HEK293 (cell line): ENCODE measurements at regions not wholly inside any gene's neighbourhood (a gene's known extent, or its start where the extent isn't known, plus 50 kb on each side); places are given as distances from the start of the nearest gene placed in this dataset.

Source experiments
- CTCF ChIA-PET: fragments of 350-600 bp; formaldehyde crosslinking; extraction: SDS; loops from one replicate; lab custom pipeline; 2021; ENCODE audit warnings: antibody characterized with exemption; lab: Yijun Ruan, JAX
- POLR2A ChIA-PET: fragments of 300-600 bp; formaldehyde crosslinking; extraction: SDS; loops from one replicate; lab custom pipeline; 2020; ENCODE audit warnings: antibody characterized with exemption, inconsistent platforms; lab: Yijun Ruan, JAX
- H3K27ac ChIP-seq: fragments of 200-500 bp; sonication (Bioruptor generic); 2 replicates; pipeline ENCODE4 v1.5.1; 2014; ENCODE audit warnings: low read depth, low read length, control low read depth, inconsistent platforms; ENCODE audit errors: extremely low read depth
- H3K36me3 ChIP-seq, 2 experiments: fragments of 200-500 bp in 1 of 2; sonication (Bioruptor generic) in 1 of 2; 1 replicate in 1 of 2; 2 replicates in 1 of 2; pipeline ENCODE4 v1.5.1; 2014 to 2017; ENCODE audit warnings: inconsistent platforms in 2 of 2, low read length in 2 of 2; ENCODE audit not compliant: control insufficient read depth in 2 of 2, insufficient read depth in 1 of 2
- H3K4me1 ChIP-seq: fragments of 200-500 bp; sonication (Bioruptor generic); 2 replicates; pipeline ENCODE4 v1.5.1; 2014; ENCODE audit warnings: mild to moderate bottlenecking, low read length, inconsistent platforms; ENCODE audit not compliant: control insufficient read depth, insufficient read depth
- H3K4me3 ChIP-seq: 2 replicates; pipeline ENCODE4 v1.5.1; 2011; ENCODE audit warnings: low read depth, mild to moderate bottlenecking, control low read depth, low read length, moderate library complexity
- H3K9me3 ChIP-seq: fragments of 200-500 bp; sonication (Bioruptor generic); 2 replicates; pipeline ENCODE4 v1.5.1; 2014; ENCODE audit warnings: low read depth, low read length, inconsistent platforms; ENCODE audit not compliant: control insufficient read depth, insufficient read depth
- PBX3 ChIP-seq: sonication (generic); formaldehyde crosslinking; IDR thresholded peaks from 2 replicates; pipeline ENCODE4 v1.8.1; 2022; ENCODE audit warnings: mild to moderate bottlenecking, moderate library complexity, missing genetic modification reagents
- RBAK ChIP-seq: fragments of 450-650 bp; formaldehyde crosslinking; IDR thresholded peaks from 2 replicates; pipeline ENCODE4 v1.5.1; 2016; ENCODE audit warnings: missing biosample characterization, missing genetic modification characterization
- TSHZ1 ChIP-seq: fragments of 450-650 bp; formaldehyde crosslinking; IDR thresholded peaks from 2 replicates; pipeline ENCODE4 v1.5.1; 2016; ENCODE audit warnings: missing biosample characterization, missing genetic modification characterization, borderline replicate concordance
- ZBTB7A ChIP-seq: fragments of 450-650 bp; formaldehyde crosslinking; IDR thresholded peaks from 2 replicates; pipeline ENCODE4 v1.5.1; 2016; ENCODE audit warnings: low read depth, missing biosample characterization, missing genetic modification characterization
- ZFP3 ChIP-seq: fragments of 450-650 bp; formaldehyde crosslinking; IDR thresholded peaks from 2 replicates; pipeline ENCODE4 v1.5.1; 2016; ENCODE audit warnings: low read depth, missing biosample characterization, missing genetic modification characterization
- ZFP37 ChIP-seq: fragments of 450-650 bp; formaldehyde crosslinking; IDR thresholded peaks from 2 replicates; pipeline ENCODE4 v1.5.1; 2016; ENCODE audit warnings: missing biosample characterization, missing genetic modification characterization
- ZNF10 ChIP-seq: fragments of 450-650 bp; formaldehyde crosslinking; IDR thresholded peaks from 2 replicates; pipeline ENCODE4 v1.5.1; 2017; ENCODE audit warnings: missing biosample characterization, missing genetic modification characterization
- ZNF114 ChIP-seq: fragments of 450-650 bp; formaldehyde crosslinking; IDR thresholded peaks from 2 replicates; pipeline ENCODE4 v1.5.0; 2017; ENCODE audit warnings: missing biosample characterization, missing genetic modification characterization
- ZNF155 ChIP-seq: fragments of 450-650 bp; formaldehyde crosslinking; IDR thresholded peaks from 2 replicates; pipeline ENCODE4 v1.5.1; 2016; ENCODE audit warnings: missing biosample characterization, missing genetic modification characterization
- ZNF157 ChIP-seq: fragments of 450-650 bp; formaldehyde crosslinking; IDR thresholded peaks from 2 replicates; pipeline ENCODE4 v1.5.1; 2016; ENCODE audit warnings: missing biosample characterization, missing genetic modification characterization
- ZNF16 ChIP-seq: fragments of 450-650 bp; formaldehyde crosslinking; IDR thresholded peaks from 2 replicates; pipeline ENCODE4 v1.5.1; 2016; ENCODE audit warnings: low read depth, missing biosample characterization, missing genetic modification characterization
- ZNF221 ChIP-seq: fragments of 450-650 bp; formaldehyde crosslinking; IDR thresholded peaks from 2 replicates; pipeline ENCODE4 v1.5.1; 2017; ENCODE audit warnings: missing biosample characterization, missing genetic modification characterization, borderline replicate concordance
- ZNF37A ChIP-seq: fragments of 450-650 bp; IDR thresholded peaks from 2 replicates; pipeline ENCODE4 v1.5.1; 2018; ENCODE audit warnings: missing biosample characterization, missing genetic modification characterization
- ZNF394 ChIP-seq: fragments of 450-650 bp; formaldehyde crosslinking; IDR thresholded peaks from 2 replicates; pipeline ENCODE4 v1.5.1; 2016; ENCODE audit warnings: missing biosample characterization, missing genetic modification characterization, mild to moderate bottlenecking, moderate library complexity, borderline replicate concordance
- ZNF510 ChIP-seq: fragments of 450-650 bp; formaldehyde crosslinking; IDR thresholded peaks from 2 replicates; pipeline ENCODE4 v1.5.1; 2018; ENCODE audit warnings: mild to moderate bottlenecking, missing genetic modification characterization, missing biosample characterization; ENCODE audit not compliant: insufficient replicate concordance
- ZNF561 ChIP-seq: fragments of 450-650 bp; IDR thresholded peaks from 2 replicates; pipeline ENCODE4 v1.5.1; 2018; ENCODE audit warnings: missing biosample characterization, missing genetic modification characterization, borderline replicate concordance
- ZNF600 ChIP-seq: fragments of 450-650 bp; formaldehyde crosslinking; IDR thresholded peaks from 2 replicates; pipeline ENCODE4 v1.5.1; 2016; ENCODE audit warnings: missing biosample characterization, missing genetic modification characterization
- ZNF621 ChIP-seq: fragments of 450-650 bp; formaldehyde crosslinking; IDR thresholded peaks from 2 replicates; pipeline ENCODE4 v1.5.1; 2017; ENCODE audit warnings: missing biosample characterization, missing genetic modification characterization
- ZNF660 ChIP-seq: fragments of 450-650 bp; IDR thresholded peaks from 2 replicates; pipeline ENCODE4 v1.5.1; 2018; ENCODE audit warnings: missing biosample characterization, mild to moderate bottlenecking, missing genetic modification characterization
- ZNF670 ChIP-seq: fragments of 450-650 bp; formaldehyde crosslinking; IDR thresholded peaks from 2 replicates; pipeline ENCODE4 v1.5.1; 2016; ENCODE audit warnings: missing biosample characterization, missing genetic modification characterization, low read depth
- ZNF777 ChIP-seq: fragments of 450-650 bp; formaldehyde crosslinking; IDR thresholded peaks from 2 replicates; pipeline ENCODE4 v1.5.1; 2017; ENCODE audit warnings: missing biosample characterization, missing genetic modification characterization, borderline replicate concordance
- ZNF843 ChIP-seq: fragments of 450-650 bp; formaldehyde crosslinking; IDR thresholded peaks from 2 replicates; pipeline ENCODE4 v1.5.1; 2016; ENCODE audit warnings: missing biosample characterization, missing genetic modification characterization
- TF ChIP-seq, protein P1 (sequence below): fragments of 450-650 bp; formaldehyde crosslinking; IDR thresholded peaks from 2 replicates; pipeline ENCODE4 v1.5.1; 2016; ENCODE audit warnings: missing biosample characterization, missing genetic modification characterization

DNA sequence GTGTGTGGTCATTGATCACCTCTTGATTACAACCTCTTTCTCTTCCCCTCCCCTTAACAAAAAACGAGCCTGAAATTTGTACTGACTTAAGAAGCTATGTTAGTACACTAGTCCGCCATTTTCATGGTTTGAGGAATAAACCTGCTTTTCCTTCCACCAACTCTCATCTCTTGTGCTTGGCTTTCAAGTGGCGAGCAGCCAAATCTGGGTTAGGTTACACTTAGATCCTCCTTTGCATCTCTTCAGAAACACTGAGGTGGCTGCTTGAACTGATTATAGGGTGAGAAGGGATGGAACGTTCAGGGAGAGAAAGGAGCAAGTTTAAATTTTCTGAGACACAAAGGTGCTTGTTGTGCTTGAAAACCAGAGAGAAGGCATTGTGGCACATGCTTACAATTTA, 2171.4 kb downstream of the LRRC4C start:
- Histone ChIP-seq H3K9me3 (no peaks in the 10 kb centered on the region), H3K27ac (no peak overlapping the region), H3K36me3 (no peaks in the 10 kb centered on the region), H3K4me1 (no peaks in the 10 kb centered on the region), H3K4me3 (no peak overlapping the region)
- ChIA-PET CTCF (no interaction called here), POLR2A (no interaction called here)
- TF ChIP-seq ZNF10 (tag by site-specific recombination) (no peak), ZNF37A (tag by site-specific recombination) (no peak), ZFP37 (tag by site-specific recombination) (no peak), PBX3 (CRISPR knock-in tag) (no peak)

- Histone ChIP-seq H3K27ac (no peak overlapping the region), H3K4me3 (no peak overlapping the region), H3K9me3 (no peaks in the 10 kb centered on the region), H3K4me1 (no peaks in the 10 kb centered on the region), H3K36me3 (no peaks in the 10 kb centered on the region)
- TF ChIP-seq ZNF221 (no peak), ZNF843 (no peak), ZNF660 (tag by site-specific recombination) (no peak), ZFP3 (tag by site-specific recombination) (no peak), ZNF16 (tag by site-specific recombination) (no peak), ZNF114 (tag by site-specific recombination) (no peak), RBAK (no peak), ZFP37 (tag by site-specific recombination) (no peak), ZNF777 (tag by site-specific recombination) (no peak)
- CTCF ChIA-PET = no interaction called here
- POLR2A ChIA-PET = no interaction called here
Observed at GRCh38 chr11:39268176-39268690, 2191.2 kb downstream of the LRRC4C start.

DNA sequence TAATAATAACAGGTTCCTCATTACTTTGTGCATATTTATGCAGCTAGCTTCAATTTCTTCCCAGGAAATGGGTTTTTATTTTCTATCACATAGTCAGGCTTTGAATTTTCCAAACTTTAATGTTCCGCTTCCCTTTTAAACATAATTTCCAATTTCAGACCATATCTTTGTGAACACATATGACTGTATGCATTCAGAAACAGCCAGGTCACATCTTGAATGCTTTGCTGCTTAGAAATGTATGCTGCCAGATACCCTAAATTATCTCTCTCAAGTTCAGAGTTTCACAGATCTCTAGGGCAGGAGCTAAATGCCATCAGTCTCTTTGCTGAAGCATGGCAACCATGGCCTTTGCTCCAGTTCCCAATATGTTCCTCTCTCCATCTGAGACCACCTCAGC, 2203.8 kb downstream of the LRRC4C start:
- POLR2A ChIA-PET = no interaction called here
- CTCF ChIA-PET = no interaction called here
- Histone ChIP-seq H3K9me3 (no peaks in the 10 kb centered on the region), H3K4me3 (no peak overlapping the region)
- TF ChIP-seq ZNF621 (tag by site-specific recombination) (no peak), ZNF660 (tag by site-specific recombination) (no peak), ZNF155 (tag by site-specific recombination) (no peak), ZNF561 (tag by site-specific recombination) (no peak), TSHZ1 (tag by site-specific recombination) (no peak), ZNF600 (no peak), ZNF670 (tag by site-specific recombination) (no peak), ZBTB7A (tag by site-specific recombination) (no peak), ZFP3 (tag by site-specific recombination) (no peak), ZNF510 (tag by site-specific recombination) (no peak), ZNF157 (tag by site-specific recombination) (no peak), ZNF394 (tag by site-specific recombination) (no peak)
- TF ChIP-seq, protein P1, sequence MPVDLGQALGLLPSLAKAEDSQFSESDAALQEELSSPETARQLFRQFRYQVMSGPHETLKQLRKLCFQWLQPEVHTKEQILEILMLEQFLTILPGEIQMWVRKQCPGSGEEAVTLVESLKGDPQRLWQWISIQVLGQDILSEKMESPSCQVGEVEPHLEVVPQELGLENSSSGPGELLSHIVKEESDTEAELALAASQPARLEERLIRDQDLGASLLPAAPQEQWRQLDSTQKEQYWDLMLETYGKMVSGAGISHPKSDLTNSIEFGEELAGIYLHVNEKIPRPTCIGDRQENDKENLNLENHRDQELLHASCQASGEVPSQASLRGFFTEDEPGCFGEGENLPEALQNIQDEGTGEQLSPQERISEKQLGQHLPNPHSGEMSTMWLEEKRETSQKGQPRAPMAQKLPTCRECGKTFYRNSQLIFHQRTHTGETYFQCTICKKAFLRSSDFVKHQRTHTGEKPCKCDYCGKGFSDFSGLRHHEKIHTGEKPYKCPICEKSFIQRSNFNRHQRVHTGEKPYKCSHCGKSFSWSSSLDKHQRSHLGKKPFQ (tag by site-specific recombination) = no peak
- TF ChIP-seq, all 188 proteins: peak for 0
- H3K27ac ChIP-seq = no peak overlapping the region
- no peaks in the 10 kb centered on the region for H3K4me1 ChIP-seq
- no peaks in the 10 kb centered on the region for H3K36me3 ChIP-seq
